IPS-18a (cell line): ENCODE measurements at regions not wholly inside any gene's neighbourhood (a gene's known extent, or its start where the extent isn't known, plus 50 kb on each side); places are given as distances from the start of the nearest gene placed in this dataset.
"Not testable (repeated sequence)": the region's sequence is repeated elsewhere in the genome, so short reads cannot be mapped to it uniquely, and the experiment has no call there.

ENCODE experiments used
- H3K27ac ChIP-seq: one replicate; pipeline ENCODE4 v1.5.1; 2013; ENCODE audit warnings: low read length
- H3K27me3 ChIP-seq: one replicate; pipeline ENCODE4 v1.6.1; 2013; ENCODE audit warnings: mild to moderate bottlenecking, low read length; ENCODE audit not compliant: control insufficient read depth, insufficient read depth
- H3K36me3 ChIP-seq: one replicate; pipeline ENCODE4 v1.6.1; 2013; ENCODE audit warnings: low read depth, low read length; ENCODE audit not compliant: control insufficient read depth
- H3K4me1 ChIP-seq: one replicate; pipeline ENCODE4 v1.6.1; 2013; ENCODE audit warnings: low read depth, low read length; ENCODE audit not compliant: control insufficient read depth
- H3K4me3 ChIP-seq: one replicate; pipeline ENCODE4 v1.5.1; 2013; ENCODE audit warnings: low read length
- H3K9ac ChIP-seq: one replicate; pipeline ENCODE4 v1.6.1; 2013; ENCODE audit warnings: mild to moderate bottlenecking, low read length, moderate library complexity
- H3K9me3 ChIP-seq: one replicate; pipeline ENCODE4 v1.6.1; 2013; ENCODE audit warnings: low read depth, low read length; ENCODE audit not compliant: control insufficient read depth

- Histone ChIP-seq H3K4me1 (peaks cover 3% of the 10 kb centered on the region), H3K9ac (no peak overlapping the region), H3K36me3 (no peaks in the 10 kb centered on the region), H3K27ac (no peak overlapping the region), H3K27me3 (no peaks in the 10 kb centered on the region), H3K4me3 (no peak overlapping the region), H3K9me3 (no peaks in the 10 kb centered on the region)
Measured at GRCh38 chr21:20856926-20857325, 141.3 kb upstream of the NCAM2 start.

GRCh38 chr21:20874202-20874601 is 124.0 kb upstream of the NCAM2 start:
- Histone ChIP-seq H3K9me3 (no peaks in the 10 kb centered on the region), H3K36me3 (no peaks in the 10 kb centered on the region), H3K9ac (no peak overlapping the region), H3K4me3 (no peak overlapping the region), H3K4me1 (no peaks in the 10 kb centered on the region), H3K27me3 (no peaks in the 10 kb centered on the region), H3K27ac (no peak overlapping the region)

- Histone ChIP-seq H3K4me3 (no peak overlapping the region), H3K9ac (no peak overlapping the region), H3K4me1 (no peaks in the 10 kb centered on the region), H3K9me3 (no peaks in the 10 kb centered on the region), H3K27ac (no peak overlapping the region), H3K27me3 (no peaks in the 10 kb centered on the region), H3K36me3 (no peaks in the 10 kb centered on the region)
Measured at GRCh38 chr21:20875742-20876141, 122.5 kb upstream of the NCAM2 start.

- Histone ChIP-seq H3K4me1 (no peaks in the 10 kb centered on the region), H3K27ac (no peak overlapping the region), H3K9ac (no peak overlapping the region), H3K9me3 (no peaks in the 10 kb centered on the region), H3K36me3 (no peaks in the 10 kb centered on the region), H3K27me3 (no peaks in the 10 kb centered on the region), H3K4me3 (no peak overlapping the region)
Measured at GRCh38 chr21:20877976-20878375, 120.2 kb upstream of the NCAM2 start.

- H3K27ac ChIP-seq: no peak overlapping the region
- no peaks in the 10 kb centered on the region for H3K27me3 ChIP-seq
Measured at GRCh38 chr21:20882462-20883407, 115.5 kb upstream of the NCAM2 start.

GRCh38 chr21:20883408-20883800 is 114.8 kb upstream of the NCAM2 start:
- no peak overlapping the region for H3K9ac ChIP-seq
- no peaks in the 10 kb centered on the region for H3K4me1 ChIP-seq
- H3K4me3 ChIP-seq: no peak overlapping the region
- no peaks in the 10 kb centered on the region for H3K27me3 ChIP-seq
- H3K36me3 ChIP-seq: no peaks in the 10 kb centered on the region
- H3K27ac ChIP-seq: no peak overlapping the region
- no peaks in the 10 kb centered on the region for H3K9me3 ChIP-seq

More at GRCh38 chr21:20882462-20883407, 115.5 kb upstream of the NCAM2 start:
- Histone ChIP-seq H3K9me3 (no peaks in the 10 kb centered on the region), H3K36me3 (no peaks in the 10 kb centered on the region), H3K4me3 (no peak overlapping the region), H3K4me1 (no peaks in the 10 kb centered on the region), H3K9ac (no peak overlapping the region)

- no peak overlapping the region for H3K27ac ChIP-seq
- H3K9ac ChIP-seq: no peak overlapping the region
- no peaks in the 10 kb centered on the region for H3K9me3 ChIP-seq
Measured at GRCh38 chr21:20902511-20902910, 95.7 kb upstream of the NCAM2 start.

GRCh38 chr21:20902998-20903397 is 95.2 kb upstream of the NCAM2 start:
- Histone ChIP-seq H3K4me1 (no peaks in the 10 kb centered on the region), H3K36me3 (no peaks in the 10 kb centered on the region), H3K27me3 (no peaks in the 10 kb centered on the region), H3K4me3 (no peak overlapping the region), H3K27ac (no peak overlapping the region), H3K9ac (no peak overlapping the region), H3K9me3 (no peaks in the 10 kb centered on the region)

More at GRCh38 chr21:20902511-20902910, 95.7 kb upstream of the NCAM2 start:
- no peaks in the 10 kb centered on the region for H3K4me1 ChIP-seq
- H3K4me3 ChIP-seq: no peak overlapping the region
- no peaks in the 10 kb centered on the region for H3K27me3 ChIP-seq
- H3K36me3 ChIP-seq: no peaks in the 10 kb centered on the region

- not testable (repeated sequence) for H3K9ac ChIP-seq, H3K9me3 ChIP-seq, H3K4me1 ChIP-seq, H3K36me3 ChIP-seq, H3K4me3 ChIP-seq, H3K27me3 ChIP-seq, H3K27ac ChIP-seq
Measured at GRCh38 chr21:20927555-20927954, 70.7 kb upstream of the NCAM2 start.

GRCh38 chr21:20942523-20942922 is 55.7 kb upstream of the NCAM2 start:
- H3K9ac ChIP-seq: no peak overlapping the region
- no peaks in the 10 kb centered on the region for H3K27me3 ChIP-seq
- no peaks in the 10 kb centered on the region for H3K4me1 ChIP-seq
- H3K27ac ChIP-seq: no peak overlapping the region
- H3K36me3 ChIP-seq: no peaks in the 10 kb centered on the region
- no peak overlapping the region for H3K4me3 ChIP-seq
- no peaks in the 10 kb centered on the region for H3K9me3 ChIP-seq

- Histone ChIP-seq H3K27ac (no peak overlapping the region), H3K9me3 (no peaks in the 10 kb centered on the region), H3K36me3 (no peaks in the 10 kb centered on the region), H3K4me1 (no peaks in the 10 kb centered on the region), H3K9ac (no peak overlapping the region), H3K4me3 (no peak overlapping the region), H3K27me3 (no peaks in the 10 kb centered on the region)
Measured at GRCh38 chr21:20943561-20943997, 54.6 kb upstream of the NCAM2 start.

GRCh38 chr21:20944139-20944538 is 54.1 kb upstream of the NCAM2 start:
- H3K4me1 ChIP-seq: peaks cover 5% of the 10 kb centered on the region
- H3K9me3 ChIP-seq: no peaks in the 10 kb centered on the region
- no peak overlapping the region for H3K4me3 ChIP-seq
- no peaks in the 10 kb centered on the region for H3K36me3 ChIP-seq
- H3K9ac ChIP-seq: no peak overlapping the region
- H3K27me3 ChIP-seq: no peaks in the 10 kb centered on the region
- no peak overlapping the region for H3K27ac ChIP-seq
